GM18499 (cell line): ENCODE measurements at regions not wholly inside any gene's neighbourhood (a gene's known extent, or its start where the extent isn't known, plus 50 kb on each side); places are given as distances from the start of the nearest gene placed in this dataset.

ENCODE experiments used
- ATAC-seq: cut with Tn5 transposase; IDR thresholded peaks from one replicate; pipeline ENCODE4 v1.9.1; 2021; ENCODE audit warnings: moderate number of reproducible peaks; ENCODE audit not compliant: insufficient read depth, unreplicated experiment

GRCh38 chr19:27775395-27775794, 1437.6 kb downstream of the UQCRFS1 start:
- no peak for ATAC-seq

GRCh38 chr19:27774827-27775226, 1438.1 kb downstream of the UQCRFS1 start:
- ATAC-seq = no peak

GRCh38 chr19:27774337-27774736, 1438.6 kb downstream of the UQCRFS1 start:
- no peak for ATAC-seq

- no peak for ATAC-seq
These were observed 1439.4 kb downstream of the UQCRFS1 start for GRCh38 chr19:27773318-27774094.

GRCh38 chr19:27772059-27772458, 1440.9 kb downstream of the UQCRFS1 start:
- no peak for ATAC-seq

- no peak for ATAC-seq
These were observed 1442.9 kb downstream of the UQCRFS1 start for GRCh38 chr19:27770095-27770494.

- no peak for ATAC-seq
These were observed 1445.7 kb downstream of the UQCRFS1 start for GRCh38 chr19:27767234-27767633.

GRCh38 chr19:27765912-27766725, 1446.8 kb downstream of the UQCRFS1 start:
- ATAC-seq = no peak

GRCh38 chr19:27765397-27765796, 1447.6 kb downstream of the UQCRFS1 start:
- ATAC-seq = no peak

- no peak for ATAC-seq
These were observed 1448.7 kb downstream of the UQCRFS1 start for GRCh38 chr19:27764186-27764804.

GRCh38 chr19:27762933-27763332, 1450.0 kb downstream of the UQCRFS1 start:
- no peak for ATAC-seq

- no peak for ATAC-seq
These were observed 1453.1 kb downstream of the UQCRFS1 start for GRCh38 chr19:27759896-27760295.

GRCh38 chr19:27758626-27759505, 1454.1 kb downstream of the UQCRFS1 start:
- ATAC-seq = no peak

- ATAC-seq = no peak
These were observed 1458.3 kb downstream of the UQCRFS1 start for GRCh38 chr19:27754700-27755099.

GRCh38 chr19:27753622-27754021, 1459.3 kb downstream of the UQCRFS1 start:
- ATAC-seq = no peak

GRCh38 chr19:27752530-27753184, 1460.3 kb downstream of the UQCRFS1 start:
- no peak for ATAC-seq

- no peak for ATAC-seq
These were observed 1461.9 kb downstream of the UQCRFS1 start for GRCh38 chr19:27751044-27751391.

GRCh38 chr19:27750391-27751043, 1462.4 kb downstream of the UQCRFS1 start:
- ATAC-seq = no peak

GRCh38 chr19:27748551-27749152, 1464.3 kb downstream of the UQCRFS1 start:
- no peak for ATAC-seq
